Activated CD4-positive, alpha-beta T cell treated with anti-CD3 and anti-CD28 coated beads, Interleukin-10, Interleukin-2, amounts not matched to agents 100 ng/mL and 50 ng/mL, durations not matched to agents 16 hours and 8 hours (primary cell): ENCODE measurements at regions not wholly inside any gene's neighbourhood (a gene's known extent, or its start where the extent isn't known, plus 50 kb on each side); places are given as distances from the start of the nearest gene placed in this dataset.
"Not testable (repeated sequence)": the region's sequence is repeated elsewhere in the genome, so short reads cannot be mapped to it uniquely, and the experiment has no call there.

ENCODE experiments used
- DNase-seq: peaks from one replicate; pipeline ENCODE4 v3.0.0-alpha.2; 2020

DNA sequence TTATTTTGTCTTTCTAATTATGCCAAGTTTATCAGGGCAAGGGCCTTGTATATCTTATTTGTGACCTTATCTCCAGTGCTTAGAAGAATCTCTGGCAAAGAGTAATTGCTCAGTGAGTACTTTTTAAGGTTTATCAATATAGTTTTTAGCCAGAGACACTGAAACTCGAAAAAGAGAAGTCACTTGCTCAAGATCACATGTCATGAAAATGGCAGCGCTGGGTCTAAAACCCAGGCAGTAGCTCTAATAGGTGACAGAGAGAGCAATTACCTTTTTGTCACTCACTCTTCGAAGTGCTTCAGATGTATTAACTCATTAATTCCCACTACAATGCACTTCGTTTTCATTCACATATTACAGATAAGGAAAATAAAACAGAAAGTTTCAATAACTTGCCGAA lies 667.5 kb downstream of the DOK5 start:
- DNase-seq, result no peak

DNA sequence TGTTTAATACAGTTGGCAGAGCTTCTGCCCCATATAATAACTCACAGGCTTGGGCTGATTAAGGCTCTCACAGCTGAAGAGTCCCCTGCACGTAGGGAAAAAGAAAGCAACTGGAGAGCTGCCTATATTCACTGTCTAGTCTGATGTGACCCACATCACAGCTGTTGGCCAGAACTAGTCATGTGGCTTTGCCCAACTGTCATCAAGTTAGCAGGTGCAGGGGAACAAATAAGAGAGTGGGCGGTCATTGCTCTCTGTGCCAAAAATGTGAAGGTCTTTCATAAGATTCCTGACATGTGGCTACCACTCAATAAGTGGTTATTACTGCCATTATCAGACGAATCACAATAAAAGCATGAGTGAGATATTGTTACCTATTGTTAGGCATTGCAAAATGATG lies 665.2 kb downstream of the DOK5 start:
- no peak for DNase-seq

DNA sequence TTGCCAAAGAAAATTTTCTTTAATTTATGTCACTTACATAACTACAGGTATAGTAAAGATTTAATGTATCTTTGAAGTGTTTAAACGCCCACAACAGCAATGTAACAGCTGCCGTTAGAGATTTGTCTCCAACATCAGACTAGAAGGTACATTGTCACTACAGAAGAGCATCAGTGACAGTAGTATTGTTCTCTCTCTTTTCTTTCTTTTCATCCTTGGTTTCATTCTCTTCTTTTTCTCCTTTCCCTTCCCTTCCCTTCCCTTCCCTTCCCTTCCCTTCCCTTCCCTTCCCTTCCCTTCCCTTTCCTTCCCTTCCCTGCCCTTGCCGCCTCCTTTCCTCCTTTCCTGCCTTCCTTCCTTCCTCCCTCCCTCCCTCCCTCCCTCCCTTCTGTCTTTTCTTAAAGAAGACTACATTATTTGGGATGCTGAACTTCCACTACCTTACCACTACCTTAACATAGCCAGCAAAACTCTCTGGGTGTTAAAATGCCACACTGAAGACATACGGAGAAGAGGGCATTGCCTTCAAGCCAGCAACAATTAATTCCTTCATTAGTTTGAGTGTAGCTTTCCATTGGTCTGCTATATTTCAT lies 663.9 kb downstream of the DOK5 start:
- DNase-seq, result no peak

DNA sequence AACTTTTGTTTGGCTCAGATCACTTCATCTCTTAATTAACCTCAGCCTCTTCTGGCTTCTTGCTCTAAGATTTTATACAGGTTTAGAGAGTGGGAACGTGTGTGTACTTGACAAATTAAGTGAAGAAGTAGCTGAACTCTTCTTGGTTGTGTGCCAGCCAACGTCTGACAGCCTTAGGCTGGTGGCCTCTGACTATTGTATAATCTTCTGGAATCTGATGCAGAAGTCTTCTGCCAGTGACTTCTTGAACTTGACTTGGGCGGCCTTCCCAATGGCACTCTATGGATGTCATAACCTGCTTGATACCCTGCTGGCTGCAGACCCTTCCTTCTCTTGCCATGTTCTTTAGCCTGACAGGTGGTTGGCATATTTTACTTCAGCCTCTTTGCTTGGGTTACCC lies 660.5 kb downstream of the DOK5 start:
- no peak for DNase-seq

DNA sequence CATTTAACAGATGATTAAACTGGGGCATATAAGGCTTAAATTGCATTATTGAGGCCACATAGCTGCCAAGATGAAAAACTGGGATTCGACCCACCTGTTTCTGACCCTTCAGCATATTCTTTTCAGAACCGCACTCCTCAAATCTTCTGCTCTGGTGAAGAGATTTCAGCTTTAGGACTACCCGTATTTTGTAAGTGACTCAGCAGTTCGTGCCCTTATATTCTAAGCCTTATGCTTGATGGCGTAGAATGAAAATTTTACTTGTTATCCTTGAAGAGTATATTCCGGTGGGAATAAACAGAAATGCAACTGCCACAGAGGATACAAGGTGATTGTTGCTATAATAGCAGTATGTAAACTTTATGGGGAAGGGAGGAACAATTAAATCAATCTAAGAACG lies 657.1 kb downstream of the DOK5 start:
- DNase-seq, result no peak

DNA sequence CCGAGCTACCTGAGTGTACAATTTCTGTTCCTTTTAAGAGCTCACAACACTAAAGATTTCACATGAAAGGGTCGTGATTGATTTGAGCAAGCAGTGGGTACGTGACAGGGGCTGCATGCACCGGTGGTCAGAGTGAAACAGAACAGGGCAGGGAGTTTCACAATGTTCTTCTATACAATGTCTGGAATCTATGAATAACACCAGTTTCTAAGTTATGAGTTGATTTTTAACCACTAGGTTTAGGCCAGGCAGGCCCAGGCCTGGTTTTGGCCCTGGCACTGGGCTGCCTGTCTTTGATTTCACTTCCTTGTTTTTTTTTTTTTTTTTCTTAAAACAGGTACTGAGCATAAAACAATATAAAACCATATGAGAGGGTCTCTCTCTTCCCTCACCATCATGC lies 642.2 kb downstream of the DOK5 start:
- not testable (repeated sequence) for DNase-seq

DNA sequence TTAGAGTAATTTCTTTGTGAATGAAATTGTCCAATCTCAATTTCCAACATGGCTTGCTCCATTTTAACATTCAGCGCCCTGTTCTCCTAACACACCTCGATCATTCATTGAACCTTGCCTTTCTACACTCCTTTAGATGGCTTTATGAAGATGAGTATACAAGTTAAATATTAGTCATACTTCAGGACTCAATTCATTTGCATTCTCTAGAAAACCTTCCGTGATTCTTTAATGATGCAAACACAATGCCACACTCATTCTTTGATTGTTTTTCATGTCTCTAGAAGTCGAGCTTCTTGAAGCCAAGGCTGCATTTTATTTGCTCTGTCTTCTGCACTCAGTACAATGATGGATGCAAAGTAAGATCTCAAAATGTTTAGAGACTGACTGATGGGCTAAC lies 641.2 kb downstream of the DOK5 start:
- DNase-seq, result no peak

DNA sequence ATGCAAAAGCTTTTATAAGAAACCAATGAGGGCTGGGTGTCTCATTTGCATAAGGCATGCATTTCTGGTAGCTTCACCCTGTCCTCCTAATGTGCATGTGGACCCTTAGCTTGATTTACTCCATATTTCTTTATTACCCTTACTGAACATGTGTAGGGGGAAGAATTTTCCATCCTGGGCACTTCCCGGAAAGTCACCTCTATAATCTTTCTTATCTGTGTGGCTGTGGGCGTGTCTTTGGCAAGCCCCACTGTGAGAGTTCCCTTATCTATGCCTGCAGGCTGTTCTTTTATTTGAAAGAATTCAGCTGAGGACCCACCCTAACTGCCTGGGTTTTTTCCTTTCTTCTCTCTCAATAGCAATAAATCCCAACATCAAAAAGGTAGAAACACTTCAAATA lies 627.8 kb downstream of the DOK5 start:
- no peak for DNase-seq

DNA sequence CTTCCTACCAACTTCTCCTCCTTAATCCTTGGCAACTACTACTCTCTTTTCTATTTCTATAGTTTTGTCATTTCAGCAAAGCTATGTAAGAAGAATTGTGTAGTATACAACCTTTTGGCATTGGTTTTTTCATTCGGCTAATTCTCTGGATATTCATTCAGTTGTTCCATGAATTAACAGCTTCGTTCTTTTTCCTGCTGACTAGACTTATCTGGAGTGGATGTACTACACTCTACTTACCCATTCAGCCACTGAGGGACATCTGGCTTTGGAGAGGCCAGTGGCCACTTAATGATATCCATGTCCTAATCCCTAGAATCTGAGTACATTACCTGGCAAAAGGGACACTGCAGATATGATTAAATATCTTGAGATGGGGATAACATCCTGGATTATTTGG lies 623.9 kb downstream of the DOK5 start:
- no peak for DNase-seq

DNA sequence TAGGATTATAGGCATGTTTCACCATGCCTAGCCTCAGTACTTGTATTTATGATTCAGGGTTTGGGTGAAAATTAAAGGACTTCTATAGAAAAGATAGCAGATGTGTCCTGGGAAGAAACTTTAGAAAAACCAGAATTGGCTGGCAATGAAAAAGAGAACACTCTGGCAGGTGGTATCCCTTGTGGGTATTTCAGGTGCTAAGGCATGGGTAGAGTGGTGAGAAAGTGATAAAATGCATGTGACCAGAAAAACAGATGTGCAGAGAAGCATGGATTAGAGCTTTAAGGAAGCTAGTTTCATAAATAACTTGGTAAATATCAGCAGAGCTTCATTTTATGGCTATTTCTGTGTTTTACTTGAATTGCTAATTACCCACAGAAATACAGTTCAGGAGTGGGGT lies 622.2 kb downstream of the DOK5 start:
- DNase-seq, result no peak

DNA sequence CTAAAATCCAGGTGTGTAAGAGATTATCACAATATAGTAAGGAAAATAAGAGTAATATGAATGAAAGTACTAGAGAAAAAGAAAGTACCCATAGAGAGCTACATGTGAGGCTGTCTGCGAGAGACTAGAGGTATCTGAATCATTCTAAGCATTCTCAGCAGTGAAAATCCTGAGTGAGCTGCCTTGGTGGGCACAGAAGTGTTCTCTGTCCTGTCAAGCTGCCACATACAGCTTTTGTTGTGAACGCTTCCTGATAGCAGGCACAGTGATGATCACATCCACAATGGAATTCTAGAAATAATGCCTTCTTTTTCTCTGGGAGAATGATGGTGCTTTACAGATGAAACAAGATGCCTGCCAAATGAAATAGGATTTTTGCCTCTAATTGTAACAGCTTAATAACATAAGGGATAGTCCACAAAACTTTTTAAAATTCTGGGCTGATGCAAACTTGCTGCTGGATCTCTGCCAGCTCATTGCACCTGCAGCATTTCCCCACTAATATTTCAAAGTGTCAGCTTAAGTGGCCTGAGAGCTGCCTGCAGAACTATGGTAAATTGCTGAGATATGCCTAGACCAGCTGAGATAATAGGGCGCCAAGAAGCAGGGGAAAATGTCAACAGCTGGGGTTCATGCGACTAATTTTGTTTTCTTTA lies 620.5 kb downstream of the DOK5 start:
- no peak for DNase-seq

DNA sequence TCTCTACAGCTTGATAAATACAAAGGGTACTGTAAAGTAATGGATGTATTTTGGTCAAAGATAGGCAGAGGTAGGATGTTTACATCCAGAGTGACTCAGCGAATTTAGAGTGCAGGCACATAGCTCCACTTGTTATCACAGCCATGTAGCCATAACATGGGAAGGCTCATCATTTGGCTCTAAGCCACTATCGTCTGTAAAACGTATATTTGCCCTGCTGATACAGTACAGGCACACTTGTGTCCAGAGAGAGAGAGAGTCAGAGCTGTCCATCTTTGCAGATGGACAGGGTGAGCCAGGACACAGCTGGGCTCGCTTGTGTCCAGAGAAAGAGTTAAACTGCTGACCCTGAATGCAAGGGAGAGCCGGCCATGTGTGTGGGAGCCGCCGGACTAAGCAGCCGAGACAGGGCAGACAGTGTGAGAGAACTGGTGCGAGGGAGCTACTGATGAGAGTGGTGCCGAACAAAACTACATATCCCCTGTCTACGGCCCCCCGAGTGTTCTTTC lies 619.0 kb downstream of the DOK5 start:
- DNase-seq, result no peak

DNA sequence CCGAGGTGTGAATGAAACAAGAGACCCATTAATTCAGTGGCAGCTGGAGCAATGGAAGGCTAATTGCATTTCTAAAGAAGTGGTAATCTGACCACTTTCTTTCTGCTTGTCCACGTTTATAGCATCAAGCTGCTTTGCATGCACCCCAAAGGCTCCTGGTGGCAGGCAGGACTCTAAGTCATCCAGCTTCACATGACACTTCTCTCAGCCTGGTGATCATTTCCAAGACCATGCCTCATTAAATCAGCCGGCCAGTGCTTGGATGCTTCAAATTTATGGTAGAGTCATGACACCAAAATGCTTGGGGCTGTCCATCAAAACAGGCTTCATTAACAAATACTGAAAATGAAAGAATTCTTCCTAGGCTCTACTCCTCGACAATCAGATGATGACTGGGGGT lies 614.9 kb downstream of the DOK5 start:
- DNase-seq, result no peak

DNA sequence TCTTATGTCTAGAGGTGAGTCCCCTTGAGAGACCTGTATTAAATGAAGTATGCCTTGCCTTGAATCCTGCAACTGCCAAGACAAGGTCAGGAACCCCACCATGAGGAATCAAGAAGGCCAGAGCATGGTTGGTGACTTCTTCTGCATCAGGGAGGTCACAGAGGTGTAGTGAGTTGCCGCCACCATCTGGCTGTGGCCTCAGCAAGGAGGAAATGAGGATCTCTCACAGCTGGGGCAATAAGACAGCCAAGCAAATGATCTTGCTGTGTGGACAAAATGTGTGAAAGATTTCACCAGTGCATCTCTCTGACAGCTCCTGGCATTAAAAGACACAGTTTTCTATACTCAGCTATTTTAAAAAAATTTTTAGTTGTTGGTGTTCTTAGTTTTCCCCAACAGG lies 611.0 kb downstream of the DOK5 start:
- no peak for DNase-seq

DNA sequence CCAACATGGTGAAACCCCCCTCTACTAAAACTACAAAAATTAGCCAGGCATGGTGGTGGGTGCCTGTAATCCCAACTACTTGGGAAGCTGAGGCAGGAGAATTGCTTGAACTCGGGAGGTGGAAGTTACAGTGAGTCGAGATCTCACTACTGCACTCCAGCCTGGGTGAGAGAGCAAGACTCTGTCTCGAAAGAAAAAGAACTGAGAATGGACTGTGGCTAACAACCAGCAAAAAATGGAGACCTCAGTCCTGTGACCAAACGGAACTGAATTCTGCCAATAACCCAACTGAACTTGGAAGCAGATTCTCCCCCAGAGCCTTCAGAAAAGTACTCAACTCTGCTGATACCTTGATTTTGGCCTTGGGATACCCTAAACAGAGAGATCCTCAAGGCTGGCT lies 604.5 kb downstream of the DOK5 start:
- no peak for DNase-seq

DNA sequence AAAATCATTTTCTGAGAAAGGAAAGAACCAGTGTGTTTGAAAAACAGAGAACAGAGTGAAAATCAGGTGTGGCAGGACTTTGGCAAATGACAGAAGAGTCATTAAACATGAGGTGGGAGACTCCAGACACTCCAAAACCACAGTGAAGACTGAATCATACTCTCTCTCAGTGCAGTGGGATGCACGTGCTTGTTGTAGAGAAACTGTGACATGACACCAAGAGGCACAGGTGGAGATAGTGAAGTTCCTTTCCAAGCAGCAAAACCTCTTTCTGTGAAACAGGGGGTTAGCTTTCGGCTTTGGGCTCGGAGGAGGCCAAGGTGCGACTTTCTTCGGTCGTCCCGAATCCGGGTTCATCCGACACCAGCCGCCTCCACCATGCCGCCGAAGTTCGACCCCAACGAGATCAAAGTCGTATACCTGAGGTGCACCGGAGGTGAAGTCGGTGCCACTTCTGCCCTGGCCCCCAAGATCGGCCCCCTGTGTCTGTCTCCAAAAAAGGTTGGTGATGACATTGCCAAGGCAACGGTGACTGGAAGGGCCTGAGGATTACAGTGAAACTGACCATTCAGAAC lies 599.0 kb downstream of the DOK5 start:
- DNase-seq, result not testable (repeated sequence)

DNA sequence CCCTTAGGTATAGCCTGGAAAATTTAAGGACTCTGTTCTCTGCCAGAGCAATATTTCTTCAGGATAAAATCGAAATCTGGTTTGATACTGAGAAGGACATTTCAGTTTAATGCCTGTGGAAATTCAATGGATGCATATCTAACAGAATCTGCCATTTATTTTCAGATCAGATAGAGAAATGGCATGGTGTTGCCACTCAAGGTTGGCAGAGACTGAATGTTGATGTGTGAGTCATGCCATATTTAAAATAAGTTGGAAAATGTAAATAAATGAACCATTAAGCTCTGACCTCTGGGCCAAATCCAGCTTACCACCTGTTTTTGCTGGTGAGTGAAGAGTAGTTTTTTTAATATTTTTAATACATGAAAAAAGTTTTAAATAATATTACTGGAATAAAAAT lies 594.6 kb downstream of the DOK5 start:
- no peak for DNase-seq

DNA sequence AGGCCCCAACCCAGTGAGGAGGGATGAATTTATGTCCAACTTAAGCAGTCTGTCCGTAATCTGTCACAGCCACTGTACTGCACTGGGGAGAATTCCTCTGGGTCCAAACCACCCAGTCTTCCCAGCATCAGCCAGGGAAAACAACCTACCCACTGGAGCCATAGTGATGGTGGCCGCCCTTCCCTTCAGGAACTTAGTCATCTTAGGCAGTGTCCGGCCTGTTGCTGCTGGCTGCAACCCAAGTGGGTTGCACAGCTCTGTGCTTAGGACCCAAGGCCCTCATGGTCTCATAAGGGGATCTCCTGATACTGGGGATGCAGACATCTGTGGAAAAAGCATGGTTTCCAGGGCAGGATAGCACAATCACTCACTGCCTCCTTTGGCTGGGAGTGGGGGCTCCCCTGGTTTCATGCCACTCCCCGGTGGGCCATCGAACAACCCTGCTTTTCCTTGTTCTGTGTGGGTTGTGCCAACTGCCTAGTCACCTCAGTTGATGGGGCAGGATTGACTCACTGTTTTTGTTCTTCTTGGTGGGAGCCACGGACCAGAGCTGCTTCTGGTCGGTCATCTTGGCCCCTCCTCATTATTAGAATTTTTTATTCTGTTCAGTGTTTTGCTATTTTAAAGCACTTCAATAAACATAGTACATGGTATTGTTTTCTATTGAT lies 591.9 kb downstream of the DOK5 start:
- DNase-seq, result no peak

DNA sequence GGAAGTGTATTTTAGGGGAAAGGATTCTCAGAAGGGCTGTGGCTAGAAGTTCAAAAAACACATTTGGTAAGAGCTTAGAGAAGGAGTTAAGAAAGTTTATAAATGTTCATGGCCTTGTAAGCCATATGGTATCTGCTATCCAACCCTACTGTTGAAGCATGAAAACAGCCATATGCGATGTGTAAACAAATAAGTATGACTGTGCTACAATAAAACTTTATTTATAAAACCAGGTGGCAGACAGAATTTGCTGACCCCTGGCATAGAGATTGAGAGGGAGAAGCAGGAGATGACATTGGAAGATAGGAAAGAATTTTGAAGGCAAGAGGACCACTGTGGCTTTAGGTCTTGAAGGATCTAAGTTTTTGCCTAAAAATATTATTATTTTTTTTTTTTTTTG lies 583.5 kb downstream of the DOK5 start:
- DNase-seq, result no peak

DNA sequence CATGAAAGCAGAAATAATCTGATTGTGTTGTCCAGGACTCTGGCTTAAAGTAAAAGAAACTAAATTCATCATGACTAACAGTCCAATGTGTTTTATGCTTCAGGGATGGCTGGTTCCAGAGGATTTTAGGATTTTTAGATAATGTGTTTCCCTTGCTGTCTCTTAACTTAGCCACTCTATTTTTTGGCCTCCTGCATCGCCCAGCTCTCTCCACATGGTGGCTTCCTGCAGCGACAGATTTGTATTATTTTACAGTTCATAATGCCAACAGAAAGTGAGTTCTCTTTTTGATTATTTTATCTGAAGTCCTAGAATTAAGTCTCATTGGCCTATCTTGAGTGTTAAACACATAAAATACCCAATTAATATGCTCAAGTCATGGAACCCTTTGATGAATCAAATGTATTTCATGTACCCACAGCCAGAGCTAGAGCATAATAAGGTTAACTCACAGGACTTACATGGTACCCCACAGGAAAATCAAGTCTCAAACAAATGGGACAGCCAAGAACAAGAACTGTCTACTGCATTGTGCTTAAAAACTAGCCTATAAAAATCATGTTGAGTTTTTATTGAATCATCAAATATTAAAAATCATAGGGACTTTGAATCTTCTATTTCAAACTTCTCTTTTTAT lies 582.5 kb downstream of the DOK5 start:
- DNase-seq, result no peak

DNA sequence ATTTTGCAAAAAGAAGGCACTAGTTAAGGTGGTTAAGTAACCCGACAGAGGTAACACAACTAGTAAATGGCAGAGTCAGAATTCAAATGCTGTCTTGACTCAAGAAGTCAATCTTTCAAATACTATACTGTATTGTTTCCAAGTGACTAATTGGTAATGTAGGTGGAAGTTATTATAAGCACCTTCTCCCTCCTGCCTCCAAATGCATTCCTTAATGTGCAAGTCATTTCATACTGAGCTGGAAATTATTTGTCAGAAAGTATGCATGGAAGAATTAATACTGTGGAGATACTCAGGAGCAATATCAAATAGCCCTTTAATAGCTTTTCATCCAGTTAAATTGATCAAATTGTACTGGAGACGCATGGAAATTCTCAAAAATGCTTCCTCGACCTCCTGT lies 579.1 kb downstream of the DOK5 start:
- DNase-seq, result no peak

DNA sequence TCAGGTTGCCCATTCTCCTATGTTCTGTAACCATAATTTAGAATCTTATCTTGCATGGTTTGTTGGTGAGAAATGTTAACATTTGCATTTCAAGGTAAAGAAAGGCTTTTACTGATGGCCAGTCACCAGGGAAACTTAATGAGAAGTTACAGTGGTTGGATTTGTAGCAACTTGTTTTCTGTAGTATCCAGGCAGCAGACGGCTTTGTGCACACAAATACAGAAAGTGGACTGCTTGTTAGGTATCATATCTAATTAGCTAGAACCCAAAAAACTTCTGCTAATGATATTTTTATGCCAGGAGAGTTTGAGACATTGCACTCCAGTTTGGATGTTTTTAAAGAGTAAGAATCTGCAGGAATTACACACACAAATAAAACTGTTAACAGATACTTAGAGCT lies 578.0 kb downstream of the DOK5 start:
- no peak for DNase-seq

DNA sequence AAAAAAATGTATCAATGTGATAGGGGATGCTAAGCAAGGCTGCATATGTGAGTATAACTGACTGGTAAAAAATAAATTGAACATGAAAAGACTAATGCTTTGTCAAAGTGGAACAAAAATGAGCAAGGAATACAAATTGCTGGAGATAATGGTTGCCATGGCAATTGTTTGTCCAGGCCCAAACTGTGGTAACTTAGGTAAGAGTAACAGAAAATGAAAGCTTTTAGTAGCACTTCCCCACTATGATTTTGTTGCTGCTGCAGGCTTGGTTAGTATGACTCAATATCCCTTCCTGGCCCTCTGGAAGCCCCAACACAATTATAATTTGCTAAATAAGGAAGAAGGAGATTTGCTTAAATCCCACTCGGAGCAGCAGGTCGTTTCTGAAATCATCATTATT lies 577.1 kb downstream of the DOK5 start:
- no peak for DNase-seq

DNA sequence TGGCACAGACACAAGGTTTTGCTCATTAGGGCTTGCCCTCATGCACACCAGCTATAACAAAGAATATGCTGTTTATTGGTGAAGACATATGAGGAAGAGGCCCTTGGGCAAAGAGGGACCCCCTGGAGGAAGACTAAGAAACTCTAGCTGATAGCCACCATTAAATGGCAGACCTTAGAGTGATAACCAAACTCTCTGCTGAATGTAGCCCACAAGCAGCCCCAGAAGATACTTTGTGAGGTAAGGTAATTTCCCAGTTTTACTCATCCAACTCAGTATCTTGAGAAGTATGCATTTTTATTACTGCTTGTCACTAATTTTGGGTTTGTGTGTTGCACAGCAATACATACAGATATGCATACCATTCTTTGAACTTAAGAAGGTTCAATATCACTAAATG lies 563.3 kb downstream of the DOK5 start:
- DNase-seq, result no peak
